ENCODE measurements at regions not wholly inside any gene's neighbourhood (a gene's known extent, or its start where the extent isn't known, plus 50 kb on each side); places are given as distances from the start of the nearest gene placed in this dataset.

GRCh38 chr5:1639757-1640156 lies 116.0 kb upstream of the LPCAT1 start:
- WGBS (ENCODE audit: low lambda C conversion rate): 75% methylated on average over 14 of the region's 14 CpGs
- CTCF ChIA-PET: interaction anchor here (0.7 to 1.8 kb wide), 2 partner anchors 13 to 160 kb away, joined by 3 to 5 read pairs; no protein-coding TSS in a partner anchor
- TF ChIP-seq YY1 (IDR thresholded peaks at IDR 0.05; ENCODE audit: low read depth) (no peak), POLR2AphosphoS5 (IDR thresholded peaks at IDR 0.05; ENCODE audit: low read depth, low read length) (no peak)
- H3K79me2 ChIP-seq (ENCODE audit: insufficient read depth): no peaks in the 10 kb centered on the region
- no peak overlapping the region for H3K9ac ChIP-seq
- H3K9me3 ChIP-seq: no peaks in the 10 kb centered on the region
- no peak overlapping the region for H3K4me2 ChIP-seq
- no peak overlapping the region for H3K27ac ChIP-seq (ENCODE audit: low read depth in 2 of 2, low read length in 1 of 2)
- H2AFZ ChIP-seq (ENCODE audit: low read depth): no peak overlapping the region
- no peak overlapping the region for H3K4me3 ChIP-seq (ENCODE audit: low read depth in 2 of 2, low read length in 1 of 2)
- H3K4me1 ChIP-seq (ENCODE audit: control insufficient read depth in 1 of 2, insufficient read depth in 2 of 2, low read depth in 1 of 2, low read length in 1 of 2): peaks cover 0 to 1% of the 10 kb centered on the region in 2 experiments; a peak in 1 of 4 replicates
- peaks cover 13% of the 10 kb centered on the region for H3K27me3 ChIP-seq (ENCODE audit: insufficient read depth)
- H4K20me1 ChIP-seq (ENCODE audit: insufficient read depth): no peaks in the 10 kb centered on the region
- no peak for DNase-seq
- no peaks in the 10 kb centered on the region for H3F3A ChIP-seq (replicated peaks; ENCODE audit: insufficient read depth)
- no peaks in the 10 kb centered on the region for H3K9me2 ChIP-seq
- no peaks in the 10 kb centered on the region for H3K36me3 ChIP-seq (replicated peaks in 1 of 2; ENCODE audit: control insufficient read depth in 1 of 2, insufficient read depth in 2 of 2, low read length in 1 of 2)
- POLR2A ChIA-PET: no interaction called here

- no peaks in the 10 kb centered on the region for H3K9me3 ChIP-seq
- H3F3A ChIP-seq (replicated peaks; ENCODE audit: insufficient read depth): no peaks in the 10 kb centered on the region
- H3K79me2 ChIP-seq (ENCODE audit: insufficient read depth): no peaks in the 10 kb centered on the region
- no peak overlapping the region for H3K4me3 ChIP-seq (ENCODE audit: low read depth in 2 of 2, low read length in 1 of 2)
- DNase-seq: no peak
- ChIA-PET CTCF (no interaction called here), POLR2A (no interaction called here)
- no peaks in the 10 kb centered on the region for H3K36me3 ChIP-seq (replicated peaks in 1 of 2; ENCODE audit: control insufficient read depth in 1 of 2, insufficient read depth in 2 of 2, low read length in 1 of 2)
- H2AFZ ChIP-seq (ENCODE audit: low read depth): no peak overlapping the region
- no peak overlapping the region for H3K4me2 ChIP-seq
- peaks cover 0 to 5% of the 10 kb centered on the region in 2 experiments; a peak in 1 of 4 replicates for H3K4me1 ChIP-seq (ENCODE audit: control insufficient read depth in 1 of 2, insufficient read depth in 2 of 2, low read depth in 1 of 2, low read length in 1 of 2)
- no peak overlapping the region for H3K27ac ChIP-seq (ENCODE audit: low read depth in 2 of 2, low read length in 1 of 2)
- peaks cover 7% of the 10 kb centered on the region for H3K27me3 ChIP-seq (ENCODE audit: insufficient read depth)
- WGBS (ENCODE audit: low lambda C conversion rate): 70% methylated on average over 15 of the region's 23 CpGs
- TF ChIP-seq USF1 (IDR thresholded peaks at IDR 0.05; ENCODE audit: borderline replicate concordance, low read depth) (no peak), MAX (IDR thresholded peaks at IDR 0.05; ENCODE audit: low read depth) (no peak)
- H4K20me1 ChIP-seq (ENCODE audit: insufficient read depth): no peaks in the 10 kb centered on the region
- no peak overlapping the region for H3K9ac ChIP-seq
- no peaks in the 10 kb centered on the region for H3K9me2 ChIP-seq
Measured at GRCh38 chr5:1638658-1639400, 115.1 kb upstream of the LPCAT1 start.

- Histone ChIP-seq H3K27ac (ENCODE audit: low read depth in 2 of 2, low read length in 1 of 2) (no peak overlapping the region), H3K36me3 (replicated peaks in 1 of 2; ENCODE audit: control insufficient read depth in 1 of 2, insufficient read depth in 2 of 2, low read length in 1 of 2) (no peaks in the 10 kb centered on the region), H3K4me3 (ENCODE audit: low read depth in 2 of 2, low read length in 1 of 2) (no peak overlapping the region), H3K4me2 (no peak overlapping the region), H4K20me1 (ENCODE audit: insufficient read depth) (no peaks in the 10 kb centered on the region), H3K9me2 (no peaks in the 10 kb centered on the region), H2AFZ (ENCODE audit: low read depth) (no peak overlapping the region), H3F3A (replicated peaks; ENCODE audit: insufficient read depth) (no peaks in the 10 kb centered on the region), H3K9me3 (no peaks in the 10 kb centered on the region), H3K27me3 (ENCODE audit: insufficient read depth) (no peaks in the 10 kb centered on the region; the same call in 1 of the 2 replicates), H3K4me1 (ENCODE audit: control insufficient read depth in 1 of 2, insufficient read depth in 2 of 2, low read depth in 1 of 2, low read length in 1 of 2) (peaks cover 0 to 5% of the 10 kb centered on the region in 2 experiments; a peak in 1 of 4 replicates), H3K79me2 (ENCODE audit: insufficient read depth) (no peaks in the 10 kb centered on the region), H3K9ac (no peak overlapping the region)
- ChIA-PET POLR2A (no interaction called here), CTCF (no interaction called here)
- 76% methylated on average over 9 of the region's 24 CpGs for WGBS (ENCODE audit: low lambda C conversion rate)
- no peak for DNase-seq
- no peak for TF ChIP-seq CTCF (IDR thresholded peaks at IDR 0.05)
- no peak for TF ChIP-seq FOXM1 (IDR thresholded peaks at IDR 0.05; ENCODE audit: low read depth)
- no peak for TF ChIP-seq RXRA (IDR thresholded peaks at IDR 0.05; ENCODE audit: borderline replicate concordance, low read depth)
- TF ChIP-seq YY1 (IDR thresholded peaks at IDR 0.05; ENCODE audit: low read depth): no peak
- TF ChIP-seq MXI1 (IDR thresholded peaks at IDR 0.05; ENCODE audit: low read depth, low read length): no peak
- no peak for TF ChIP-seq IRF3 (IDR thresholded peaks at IDR 0.05; ENCODE audit: low read depth, low read length)
- TF ChIP-seq MAX (IDR thresholded peaks at IDR 0.05; ENCODE audit: low read depth): no peak
- TF ChIP-seq MEF2A (IDR thresholded peaks at IDR 0.05; ENCODE audit: borderline replicate concordance, low read depth): no peak
- no peak for TF ChIP-seq SIN3A (IDR thresholded peaks at IDR 0.05; ENCODE audit: borderline replicate concordance, low read depth, low read length)
Measured at GRCh38 chr5:1637639-1638481, 114.1 kb upstream of the LPCAT1 start.
